HG03460 (cell line): ENCODE measurements at regions not wholly inside any gene's neighbourhood (a gene's known extent, or its start where the extent isn't known, plus 50 kb on each side); places are given as distances from the start of the nearest gene placed in this dataset.

Source experiments
- ATAC-seq: cut with Tn5 transposase; IDR thresholded peaks from one replicate; pipeline ENCODE4 v1.9.1; 2021; ENCODE audit not compliant: unreplicated experiment

DNA sequence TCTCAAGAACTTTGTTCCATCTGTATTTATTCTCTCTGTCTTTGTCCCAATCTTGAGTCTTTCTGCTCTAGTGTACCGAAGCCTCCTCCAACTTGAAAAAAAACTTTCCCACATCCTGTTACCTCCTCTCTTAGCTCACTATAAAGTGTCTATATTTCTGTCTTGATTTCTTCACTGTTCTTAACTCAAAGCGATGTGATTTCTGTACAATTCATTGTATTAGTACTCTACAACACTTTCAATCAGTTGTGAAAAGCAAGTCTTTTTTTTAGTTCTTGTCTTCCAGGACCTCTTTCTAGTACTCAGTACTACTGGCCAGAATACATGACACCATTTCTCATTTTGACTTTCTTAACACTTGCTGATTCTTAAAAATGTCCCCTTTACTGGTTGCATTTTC, 353.5 kb upstream of the SATB1 start:
- no peak for ATAC-seq

DNA sequence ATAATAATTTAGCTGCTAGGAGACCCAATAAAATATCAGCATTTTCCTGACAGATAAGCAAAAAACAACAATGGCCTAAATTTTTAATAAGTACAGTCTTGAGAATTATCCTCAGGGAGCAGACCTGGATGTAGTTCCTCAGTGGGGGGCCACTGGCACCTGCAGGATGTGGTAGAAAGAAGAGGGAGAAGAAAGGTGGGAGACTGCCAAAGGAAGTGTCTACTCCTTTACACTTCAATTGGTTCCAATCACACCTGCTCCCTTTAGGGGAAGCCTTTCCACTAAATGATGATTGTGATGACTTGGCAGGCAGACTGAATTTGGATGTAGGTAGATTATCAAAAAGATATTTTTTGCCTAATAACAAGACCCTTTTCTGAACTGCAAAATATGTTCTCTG, 353.0 kb upstream of the SATB1 start:
- ATAC-seq, result no peak

GRCh38 chr3:18775501-18775900, 350.4 kb upstream of the SATB1 start:
- ATAC-seq, result no peak

- no peak for ATAC-seq
Observed at GRCh38 chr3:18774319-18775088, 349.4 kb upstream of the SATB1 start.

DNA sequence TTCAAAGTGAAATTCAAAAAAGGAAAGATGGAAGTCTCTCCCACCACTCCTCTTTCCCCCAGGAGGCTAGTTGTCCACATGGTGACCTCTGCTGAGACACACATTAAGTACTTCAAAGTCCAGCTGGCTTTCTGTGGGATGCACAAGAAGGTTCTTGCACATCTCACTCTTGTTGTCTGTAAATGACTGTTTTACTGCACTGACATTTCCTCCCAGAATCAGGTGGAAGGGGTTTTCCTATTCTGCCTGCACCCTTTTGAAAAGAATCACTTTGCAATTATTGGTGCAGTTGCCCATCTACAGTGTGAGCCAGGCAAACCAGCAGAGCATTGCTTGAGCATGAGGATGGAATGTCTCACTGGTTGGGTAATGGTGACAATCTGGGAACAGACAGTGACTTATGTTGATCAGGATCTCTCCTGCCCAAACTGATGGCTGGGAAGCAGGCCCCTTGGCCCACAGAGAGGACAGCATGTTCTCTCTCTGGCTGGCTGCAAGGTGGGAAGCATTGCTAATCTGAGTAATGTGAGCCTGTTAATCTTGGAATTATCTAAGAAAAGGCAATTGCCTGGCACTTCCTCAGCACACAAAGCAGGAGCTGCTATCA, 347.7 kb upstream of the SATB1 start:
- ATAC-seq, result no peak

DNA sequence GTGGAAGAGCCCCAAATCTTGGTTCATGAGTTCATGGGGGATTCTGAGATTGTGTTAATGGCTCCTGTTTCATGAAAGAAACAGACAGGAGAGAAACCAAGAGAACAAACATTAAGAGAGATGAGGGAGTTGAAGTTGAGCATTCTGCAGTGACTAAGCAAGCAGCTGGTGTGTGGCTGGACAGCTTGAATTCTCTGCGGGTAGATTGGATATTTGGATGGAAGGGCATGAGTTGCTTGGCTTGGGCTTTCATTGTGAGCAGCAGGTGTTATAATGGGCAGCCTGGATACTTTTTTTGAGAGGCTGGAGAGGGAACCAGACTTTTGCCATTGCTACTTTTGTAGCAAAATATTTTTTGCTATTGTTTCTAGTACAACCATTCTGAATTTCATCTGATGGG, 346.8 kb upstream of the SATB1 start:
- ATAC-seq, result no peak

DNA sequence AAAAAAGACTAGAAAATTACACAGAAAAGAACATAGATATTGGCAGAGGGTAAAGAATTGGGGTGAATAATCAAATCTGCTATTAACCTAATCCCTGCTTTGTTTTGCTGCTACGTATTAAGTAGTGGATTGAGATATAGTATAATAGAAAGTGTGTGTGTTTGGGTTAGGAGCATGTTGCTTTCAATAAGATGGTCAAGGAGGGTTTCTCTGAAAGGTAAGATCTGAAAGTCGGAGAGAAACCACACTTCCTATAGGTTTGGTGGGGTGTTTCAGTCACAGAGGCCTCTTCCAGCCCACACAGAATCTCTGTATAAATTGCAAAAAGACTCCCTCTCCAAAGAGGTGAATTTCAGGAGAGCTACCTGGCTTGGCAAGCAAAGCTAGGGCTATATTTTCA, 345.7 kb upstream of the SATB1 start:
- no peak for ATAC-seq

DNA sequence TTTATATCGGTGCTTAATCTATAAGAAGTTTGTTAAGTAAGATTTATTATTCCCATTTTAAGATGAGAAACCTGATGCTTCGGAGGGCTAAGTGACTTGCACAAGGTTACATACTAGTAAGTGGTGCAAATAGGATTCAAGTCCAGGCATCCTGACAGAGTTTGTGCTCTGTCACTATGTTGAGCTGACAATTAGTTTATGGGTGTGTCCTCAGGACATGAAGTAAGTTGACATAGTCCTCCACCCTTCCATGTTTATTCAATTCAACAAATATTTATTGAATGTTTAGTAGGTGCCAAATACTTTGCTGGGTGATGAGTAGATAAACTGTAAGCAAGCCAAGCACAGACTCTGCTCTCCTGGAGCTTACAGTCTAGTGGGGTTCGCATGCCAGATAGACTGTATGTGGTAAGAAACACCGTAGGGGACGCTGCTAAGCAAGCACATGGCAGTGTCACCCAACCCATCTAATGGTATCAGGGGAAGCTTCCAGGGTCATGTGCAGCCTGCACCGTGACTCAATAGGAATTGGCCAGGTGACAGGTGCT, 342.7 kb upstream of the SATB1 start:
- no peak for ATAC-seq

DNA sequence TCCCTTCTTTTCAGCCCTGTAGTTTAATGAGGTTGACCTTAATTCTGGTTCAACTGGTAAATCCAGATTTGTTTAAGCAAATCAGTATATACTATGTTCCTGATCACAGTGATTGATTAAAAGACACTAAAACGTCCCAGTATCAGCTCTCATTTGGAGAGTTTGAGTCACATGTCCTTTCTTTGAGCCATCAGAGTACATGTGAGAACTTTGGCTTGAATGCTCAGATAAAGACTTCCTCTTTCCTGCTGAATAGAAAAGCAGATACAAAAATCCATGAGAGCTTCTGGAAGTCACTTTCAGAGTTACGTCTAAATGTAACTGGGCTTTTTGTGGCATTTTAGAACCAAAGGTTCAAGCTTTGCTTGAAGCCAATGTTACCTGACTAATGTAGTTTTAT, 341.8 kb upstream of the SATB1 start:
- no peak for ATAC-seq

- no peak for ATAC-seq
Observed at GRCh38 chr3:18765662-18766061, 340.5 kb upstream of the SATB1 start.

GRCh38 chr3:18765161-18765560, 340.0 kb upstream of the SATB1 start:
- ATAC-seq, result no peak

DNA sequence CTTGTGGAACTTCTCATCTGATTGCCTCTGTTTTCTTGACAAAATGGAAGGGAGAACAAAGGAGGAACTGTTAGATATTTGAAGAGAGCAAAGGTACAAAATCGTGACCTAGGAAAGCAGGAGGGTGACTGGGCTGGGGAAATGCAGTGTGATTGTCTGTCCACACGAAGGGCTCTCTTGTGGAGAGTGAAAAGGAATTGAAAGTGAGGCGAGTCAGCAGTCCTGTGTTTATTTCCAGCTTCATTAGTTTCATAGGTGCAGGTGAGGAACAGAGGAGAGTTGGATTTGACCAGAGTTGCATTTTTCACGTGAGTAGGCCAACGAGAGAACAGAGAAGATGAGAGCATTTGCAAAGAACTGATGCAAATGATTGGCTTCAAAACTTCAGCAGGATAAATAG, 336.4 kb upstream of the SATB1 start:
- no peak for ATAC-seq

DNA sequence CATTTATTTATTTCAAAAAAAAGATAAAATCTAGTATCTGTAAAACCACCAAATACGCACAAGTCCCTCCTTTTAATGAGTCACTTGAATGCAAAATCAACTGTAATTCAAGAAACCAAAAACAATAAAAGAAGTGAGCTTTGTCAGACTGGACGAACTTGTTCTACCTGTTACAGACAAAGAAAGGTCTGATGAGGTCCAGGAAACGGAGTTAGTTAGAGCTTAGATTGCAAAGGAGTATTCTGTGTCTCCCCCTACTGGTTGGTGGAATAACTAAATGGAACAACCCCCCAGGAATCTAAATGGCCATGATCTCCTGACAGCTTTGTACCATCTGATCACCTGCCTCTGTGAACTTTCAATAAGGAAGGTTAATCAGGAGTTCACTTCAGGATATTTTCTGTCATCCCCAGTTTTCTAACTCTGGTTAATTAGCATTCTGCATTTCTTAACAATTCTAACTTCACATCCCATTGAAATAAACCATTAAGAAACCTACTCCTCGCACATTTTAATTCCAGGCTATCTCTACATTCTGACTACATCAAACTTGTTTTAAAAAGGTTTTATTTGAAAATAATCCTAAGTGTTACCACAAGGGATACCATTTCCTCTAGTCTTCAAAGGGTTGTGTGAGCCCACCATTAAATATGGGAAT, 333.0 kb upstream of the SATB1 start:
- ATAC-seq, result peak; percentile 90

- no peak for ATAC-seq
Observed at GRCh38 chr3:18757476-18757875, 332.3 kb upstream of the SATB1 start.

DNA sequence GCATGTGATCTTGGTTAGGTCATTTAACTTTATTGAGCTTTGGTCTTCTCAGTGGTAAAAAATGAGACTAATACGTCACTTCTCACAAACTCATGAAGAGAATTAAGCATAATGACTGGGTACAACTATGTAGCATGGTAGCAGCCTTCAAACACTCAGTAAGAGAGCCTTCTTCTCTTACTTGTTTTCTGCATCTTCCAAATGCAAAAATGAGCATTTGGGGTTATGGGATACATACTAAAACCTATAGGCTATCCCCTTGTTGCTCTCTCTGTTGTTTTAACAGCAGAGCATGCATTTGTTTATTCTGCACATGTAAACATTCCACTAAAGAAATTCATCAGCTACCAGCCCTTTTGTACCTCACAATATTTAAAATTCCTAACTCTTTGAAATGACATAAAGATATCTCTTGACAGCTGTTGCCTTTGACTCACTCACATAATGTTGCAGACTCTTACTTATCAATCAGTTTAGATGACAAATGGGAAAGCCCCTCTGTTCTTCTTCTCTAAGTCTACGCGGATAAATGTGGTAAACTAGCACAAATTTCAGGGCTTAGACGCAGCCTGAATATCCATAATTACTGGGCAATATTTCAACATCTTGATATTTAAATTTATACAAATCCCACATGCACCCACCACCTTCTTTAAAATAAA, 327.3 kb upstream of the SATB1 start:
- no peak for ATAC-seq

DNA sequence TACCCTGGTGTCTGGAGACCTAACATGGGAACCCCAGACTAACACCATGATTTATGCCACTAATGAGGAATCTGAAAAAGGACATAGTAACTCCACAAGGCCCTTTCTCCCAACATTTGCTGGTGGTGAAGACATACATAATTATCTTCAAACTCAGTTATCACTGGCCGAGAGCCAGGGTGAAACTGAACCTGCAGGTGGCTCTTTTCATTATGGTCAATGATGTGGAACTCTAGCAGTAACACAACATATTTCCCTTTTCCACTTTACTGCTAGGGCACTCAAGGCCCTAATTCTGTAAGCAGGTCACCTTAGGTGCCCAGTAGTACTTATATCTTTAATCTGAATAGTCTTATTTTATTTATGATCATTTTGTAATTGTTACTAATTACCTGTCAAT, 326.4 kb upstream of the SATB1 start:
- no peak for ATAC-seq

DNA sequence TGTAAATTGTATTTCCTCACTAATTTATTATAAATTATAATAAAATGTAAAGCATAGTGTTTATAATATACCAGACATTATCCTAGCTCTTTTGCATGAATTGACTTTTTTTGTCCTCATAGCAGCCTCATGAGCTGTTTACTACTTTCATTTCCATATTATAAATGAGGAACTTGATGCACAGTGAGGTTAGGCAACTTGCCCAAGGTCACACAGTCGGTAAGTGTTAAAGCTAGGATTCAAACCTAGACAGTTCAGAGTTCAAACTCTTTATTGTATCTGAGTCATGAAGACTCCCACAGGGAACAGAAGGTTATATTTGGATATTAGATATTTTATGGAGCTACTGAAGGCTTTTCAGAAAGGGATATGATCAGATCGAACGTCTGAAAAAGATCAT, 322.2 kb upstream of the SATB1 start:
- no peak for ATAC-seq

DNA sequence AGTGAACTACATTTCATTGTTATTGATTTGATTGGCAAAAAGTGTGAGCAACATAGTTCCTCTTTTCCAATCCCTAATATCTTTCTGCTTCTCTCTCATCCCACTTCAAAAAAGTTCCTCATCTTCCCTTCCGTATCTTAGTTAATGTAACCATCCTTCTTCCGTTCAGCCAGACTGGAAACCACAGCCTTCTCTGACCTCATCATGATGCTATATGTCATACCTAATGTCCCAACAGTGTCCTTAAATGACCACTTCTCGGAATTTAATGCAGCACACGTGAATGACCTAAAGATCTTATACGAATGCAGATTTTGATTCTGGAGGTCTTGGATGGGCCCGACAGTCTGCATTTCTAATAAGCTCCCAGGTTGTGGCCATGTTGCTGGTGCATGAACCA, 320.3 kb upstream of the SATB1 start:
- no peak for ATAC-seq

GRCh38 chr3:18744472-18744871, 319.3 kb upstream of the SATB1 start:
- no peak for ATAC-seq

DNA sequence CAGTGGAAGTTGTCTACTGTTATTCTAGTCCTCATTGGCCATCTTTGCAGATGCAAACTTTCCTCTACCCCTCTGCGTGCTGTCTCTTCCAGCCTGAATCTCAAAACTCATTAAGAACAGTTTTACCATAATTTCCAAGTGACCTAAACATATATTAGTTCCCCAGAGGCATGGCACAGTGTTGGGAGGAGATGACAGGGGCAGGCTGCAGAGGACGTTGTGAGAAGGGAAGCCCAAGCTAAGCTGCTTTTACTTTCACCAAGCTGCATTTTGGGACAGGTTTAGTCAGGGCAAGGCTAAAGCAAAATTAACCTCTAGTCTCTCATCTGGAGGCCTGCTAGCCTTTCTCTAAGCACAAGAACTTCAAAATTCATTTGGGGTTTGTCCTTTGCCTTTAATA, 318.6 kb upstream of the SATB1 start:
- no peak for ATAC-seq
